ENCODE measurements at regions not wholly inside any gene's neighbourhood (a gene's known extent, or its start where the extent isn't known, plus 50 kb on each side); places are given as distances from the start of the nearest gene placed in this dataset.

DNA sequence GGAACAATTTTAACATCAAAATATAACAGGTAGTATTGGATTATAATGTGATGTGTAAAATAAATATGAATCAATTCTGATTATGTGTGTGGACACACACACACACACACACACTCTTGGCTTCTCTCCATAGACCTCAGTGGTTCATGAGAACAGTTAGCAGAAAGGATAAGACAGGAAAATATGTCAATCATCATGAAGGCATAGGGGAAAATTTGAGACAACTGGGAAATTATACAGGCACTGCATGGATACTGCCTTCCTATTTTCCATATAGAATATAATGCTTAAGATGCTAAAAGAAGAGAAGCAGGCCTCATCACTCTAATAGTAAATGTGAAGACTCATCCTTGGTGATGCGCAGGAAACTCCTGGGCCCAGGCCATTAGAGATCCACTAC lies 884.5 kb downstream of the SUCLG1 start:
- TF ChIP-seq, protein P1, sequence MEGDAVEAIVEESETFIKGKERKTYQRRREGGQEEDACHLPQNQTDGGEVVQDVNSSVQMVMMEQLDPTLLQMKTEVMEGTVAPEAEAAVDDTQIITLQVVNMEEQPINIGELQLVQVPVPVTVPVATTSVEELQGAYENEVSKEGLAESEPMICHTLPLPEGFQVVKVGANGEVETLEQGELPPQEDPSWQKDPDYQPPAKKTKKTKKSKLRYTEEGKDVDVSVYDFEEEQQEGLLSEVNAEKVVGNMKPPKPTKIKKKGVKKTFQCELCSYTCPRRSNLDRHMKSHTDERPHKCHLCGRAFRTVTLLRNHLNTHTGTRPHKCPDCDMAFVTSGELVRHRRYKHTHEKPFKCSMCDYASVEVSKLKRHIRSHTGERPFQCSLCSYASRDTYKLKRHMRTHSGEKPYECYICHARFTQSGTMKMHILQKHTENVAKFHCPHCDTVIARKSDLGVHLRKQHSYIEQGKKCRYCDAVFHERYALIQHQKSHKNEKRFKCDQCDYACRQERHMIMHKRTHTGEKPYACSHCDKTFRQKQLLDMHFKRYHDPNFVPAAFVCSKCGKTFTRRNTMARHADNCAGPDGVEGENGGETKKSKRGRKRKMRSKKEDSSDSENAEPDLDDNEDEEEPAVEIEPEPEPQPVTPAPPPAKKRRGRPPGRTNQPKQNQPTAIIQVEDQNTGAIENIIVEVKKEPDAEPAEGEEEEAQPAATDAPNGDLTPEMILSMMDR (IDR thresholded peaks at IDR 0.05) = no peak
- no peak for TF ChIP-seq ZFX (IDR thresholded peaks at IDR 0.05; ENCODE audit: borderline replicate concordance)

Measured in 22Rv1 (cell line).